ENCODE measurements at regions not wholly inside any gene's neighbourhood (a gene's known extent, or its start where the extent isn't known, plus 50 kb on each side); places are given as distances from the start of the nearest gene placed in this dataset.

DNA sequence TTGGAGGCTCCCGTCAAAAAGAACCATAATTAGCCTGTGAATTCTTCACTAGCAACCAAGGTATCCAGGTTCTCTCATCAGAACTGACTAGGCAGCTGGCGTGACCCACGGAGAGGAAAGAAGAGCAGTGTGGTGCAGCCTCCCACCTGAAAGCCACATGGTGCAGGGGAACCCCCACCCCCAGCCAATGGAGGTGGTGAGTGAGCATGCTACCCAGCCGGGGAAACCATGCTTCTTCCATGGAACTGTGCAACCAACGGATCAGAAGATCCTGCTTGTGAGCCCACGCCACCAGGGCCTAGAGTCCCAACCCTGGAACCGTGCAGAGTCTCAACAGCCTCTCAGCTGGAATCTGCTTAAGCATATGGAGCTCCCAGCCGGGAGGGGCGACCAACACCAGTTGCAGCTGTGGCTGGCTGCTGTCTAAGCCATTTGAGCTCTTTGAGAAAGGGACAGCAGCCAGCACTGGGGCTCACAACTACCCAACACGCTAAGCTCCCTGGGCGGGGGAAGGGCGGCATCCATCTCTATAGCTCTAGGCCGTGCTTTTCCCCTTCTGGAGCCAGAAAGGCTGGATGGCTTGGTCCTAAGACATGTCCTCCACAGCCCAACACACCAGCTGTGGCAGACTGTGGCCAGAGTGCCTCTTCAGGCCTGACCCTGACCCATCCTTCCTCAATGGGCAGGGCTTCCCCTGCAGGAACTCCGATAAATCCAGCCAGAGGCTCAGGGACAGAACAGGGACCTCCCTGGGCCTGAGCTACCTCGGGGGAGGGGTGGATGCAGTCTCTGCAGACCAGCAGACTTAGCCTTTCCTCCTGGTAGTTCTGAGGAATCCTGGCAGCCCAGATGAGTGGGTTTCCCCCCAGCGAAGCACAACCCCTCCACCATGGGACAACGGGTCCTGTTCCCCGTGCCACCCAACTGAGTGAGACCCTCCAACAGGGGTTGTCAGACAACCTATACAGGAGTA, 151.4 kb upstream of the NXPH2 start:
- H3K4me1 ChIP-seq (ENCODE audit: control insufficient read depth, insufficient read depth, low read length) = no peaks in the 10 kb centered on the region
- ChIA-PET CTCF (no interaction called here), POLR2A (no interaction called here)
- ATAC-seq (no peak), DNase-seq (ENCODE audit: low read depth, low spot score) (no peak)
- intact Hi-C loops (cut with micrococcal nuclease; ENCODE audit: unreplicated experiment) = no loop called here
- H3K9me3 ChIP-seq (ENCODE audit: control insufficient read depth, insufficient read depth, low read depth, low read length) = no peaks in the 10 kb centered on the region
- TF ChIP-seq, protein P1, sequence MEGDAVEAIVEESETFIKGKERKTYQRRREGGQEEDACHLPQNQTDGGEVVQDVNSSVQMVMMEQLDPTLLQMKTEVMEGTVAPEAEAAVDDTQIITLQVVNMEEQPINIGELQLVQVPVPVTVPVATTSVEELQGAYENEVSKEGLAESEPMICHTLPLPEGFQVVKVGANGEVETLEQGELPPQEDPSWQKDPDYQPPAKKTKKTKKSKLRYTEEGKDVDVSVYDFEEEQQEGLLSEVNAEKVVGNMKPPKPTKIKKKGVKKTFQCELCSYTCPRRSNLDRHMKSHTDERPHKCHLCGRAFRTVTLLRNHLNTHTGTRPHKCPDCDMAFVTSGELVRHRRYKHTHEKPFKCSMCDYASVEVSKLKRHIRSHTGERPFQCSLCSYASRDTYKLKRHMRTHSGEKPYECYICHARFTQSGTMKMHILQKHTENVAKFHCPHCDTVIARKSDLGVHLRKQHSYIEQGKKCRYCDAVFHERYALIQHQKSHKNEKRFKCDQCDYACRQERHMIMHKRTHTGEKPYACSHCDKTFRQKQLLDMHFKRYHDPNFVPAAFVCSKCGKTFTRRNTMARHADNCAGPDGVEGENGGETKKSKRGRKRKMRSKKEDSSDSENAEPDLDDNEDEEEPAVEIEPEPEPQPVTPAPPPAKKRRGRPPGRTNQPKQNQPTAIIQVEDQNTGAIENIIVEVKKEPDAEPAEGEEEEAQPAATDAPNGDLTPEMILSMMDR (IDR thresholded peaks at IDR 0.05) = no peak
- in situ Hi-C loops (cut with HindIII; ENCODE audit: low pct_unique_long_range_greater_than_20kb, low sequenced_read_pairs) = no loop called here
- no peaks in the 10 kb centered on the region for H3K36me3 ChIP-seq (ENCODE audit: control insufficient read depth, insufficient read depth, low read length)
- H3K27ac ChIP-seq (ENCODE audit: low read length) = no peak overlapping the region
- no peaks in the 10 kb centered on the region for H3K27me3 ChIP-seq (ENCODE audit: control insufficient read depth, insufficient read depth, low read length)
- no TSS peak for BruUV-seq (replicated peaks)
- no peak overlapping the region for H3K4me3 ChIP-seq (ENCODE audit: low read depth in 2 of 2, low read length in 2 of 2)

DNA sequence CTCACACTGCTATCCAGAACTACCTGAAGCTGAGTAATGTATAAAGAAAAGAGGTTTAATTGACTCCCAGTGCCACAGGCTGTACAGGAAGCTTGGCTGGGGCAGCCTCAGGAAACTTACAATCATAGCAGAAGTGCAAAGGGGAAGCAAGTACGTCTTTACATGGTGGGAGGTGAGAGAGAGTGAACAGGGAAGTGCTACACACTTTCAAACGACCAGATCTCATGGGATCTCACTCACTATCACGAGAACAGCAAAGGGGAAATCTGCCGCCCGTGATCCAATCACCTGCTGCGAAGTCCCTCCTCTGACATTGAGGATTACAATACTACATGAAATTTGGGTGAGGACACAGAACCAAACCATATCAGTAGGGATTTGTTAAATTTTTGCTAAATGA, 150.4 kb upstream of the NXPH2 start:
- in situ Hi-C loops (cut with HindIII; ENCODE audit: low pct_unique_long_range_greater_than_20kb, low sequenced_read_pairs) = no loop called here
- H3K36me3 ChIP-seq (ENCODE audit: control insufficient read depth, insufficient read depth, low read length) = no peaks in the 10 kb centered on the region
- no peaks in the 10 kb centered on the region for H3K9me3 ChIP-seq (ENCODE audit: control insufficient read depth, insufficient read depth, low read depth, low read length)
- ChIA-PET CTCF (no interaction called here), POLR2A (no interaction called here)
- no peaks in the 10 kb centered on the region for H3K4me1 ChIP-seq (ENCODE audit: control insufficient read depth, insufficient read depth, low read length)
- no TSS peak for BruUV-seq (replicated peaks)
- no peak overlapping the region for H3K4me3 ChIP-seq (ENCODE audit: low read depth in 2 of 2, low read length in 2 of 2)
- no peak for DNase-seq (ENCODE audit: low read depth, low spot score)
- H3K27me3 ChIP-seq (ENCODE audit: control insufficient read depth, insufficient read depth, low read length) = no peaks in the 10 kb centered on the region
- no peak for ATAC-seq
- H3K27ac ChIP-seq (ENCODE audit: low read length) = no peak overlapping the region
- TF ChIP-seq, protein P1 (IDR thresholded peaks at IDR 0.05) = no peak
- TF ChIP-seq TCF7L2 (IDR thresholded peaks at IDR 0.05; ENCODE audit: low read depth, low read length) = no peak
- TF ChIP-seq SIN3A (IDR thresholded peaks at IDR 0.05; ENCODE audit: borderline replicate concordance, insufficient read depth, low read depth, low read length) = no peak
- no peak for TF ChIP-seq POLR2AphosphoS5 (IDR thresholded peaks at IDR 0.05; ENCODE audit: low read depth, low read length)
- TF ChIP-seq, protein P2, sequence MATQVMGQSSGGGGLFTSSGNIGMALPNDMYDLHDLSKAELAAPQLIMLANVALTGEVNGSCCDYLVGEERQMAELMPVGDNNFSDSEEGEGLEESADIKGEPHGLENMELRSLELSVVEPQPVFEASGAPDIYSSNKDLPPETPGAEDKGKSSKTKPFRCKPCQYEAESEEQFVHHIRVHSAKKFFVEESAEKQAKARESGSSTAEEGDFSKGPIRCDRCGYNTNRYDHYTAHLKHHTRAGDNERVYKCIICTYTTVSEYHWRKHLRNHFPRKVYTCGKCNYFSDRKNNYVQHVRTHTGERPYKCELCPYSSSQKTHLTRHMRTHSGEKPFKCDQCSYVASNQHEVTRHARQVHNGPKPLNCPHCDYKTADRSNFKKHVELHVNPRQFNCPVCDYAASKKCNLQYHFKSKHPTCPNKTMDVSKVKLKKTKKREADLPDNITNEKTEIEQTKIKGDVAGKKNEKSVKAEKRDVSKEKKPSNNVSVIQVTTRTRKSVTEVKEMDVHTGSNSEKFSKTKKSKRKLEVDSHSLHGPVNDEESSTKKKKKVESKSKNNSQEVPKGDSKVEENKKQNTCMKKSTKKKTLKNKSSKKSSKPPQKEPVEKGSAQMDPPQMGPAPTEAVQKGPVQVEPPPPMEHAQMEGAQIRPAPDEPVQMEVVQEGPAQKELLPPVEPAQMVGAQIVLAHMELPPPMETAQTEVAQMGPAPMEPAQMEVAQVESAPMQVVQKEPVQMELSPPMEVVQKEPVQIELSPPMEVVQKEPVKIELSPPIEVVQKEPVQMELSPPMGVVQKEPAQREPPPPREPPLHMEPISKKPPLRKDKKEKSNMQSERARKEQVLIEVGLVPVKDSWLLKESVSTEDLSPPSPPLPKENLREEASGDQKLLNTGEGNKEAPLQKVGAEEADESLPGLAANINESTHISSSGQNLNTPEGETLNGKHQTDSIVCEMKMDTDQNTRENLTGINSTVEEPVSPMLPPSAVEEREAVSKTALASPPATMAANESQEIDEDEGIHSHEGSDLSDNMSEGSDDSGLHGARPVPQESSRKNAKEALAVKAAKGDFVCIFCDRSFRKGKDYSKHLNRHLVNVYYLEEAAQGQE (IDR thresholded peaks at IDR 0.05; ENCODE audit: insufficient read depth in 1 of 2, low read depth in 2 of 2, low read length in 1 of 2) = no peak
- intact Hi-C loops (cut with micrococcal nuclease; ENCODE audit: unreplicated experiment) = no loop called here
